ENCODE measurements at regions not wholly inside any gene's neighbourhood (a gene's known extent, or its start where the extent isn't known, plus 50 kb on each side); places are given as distances from the start of the nearest gene placed in this dataset.

DNA sequence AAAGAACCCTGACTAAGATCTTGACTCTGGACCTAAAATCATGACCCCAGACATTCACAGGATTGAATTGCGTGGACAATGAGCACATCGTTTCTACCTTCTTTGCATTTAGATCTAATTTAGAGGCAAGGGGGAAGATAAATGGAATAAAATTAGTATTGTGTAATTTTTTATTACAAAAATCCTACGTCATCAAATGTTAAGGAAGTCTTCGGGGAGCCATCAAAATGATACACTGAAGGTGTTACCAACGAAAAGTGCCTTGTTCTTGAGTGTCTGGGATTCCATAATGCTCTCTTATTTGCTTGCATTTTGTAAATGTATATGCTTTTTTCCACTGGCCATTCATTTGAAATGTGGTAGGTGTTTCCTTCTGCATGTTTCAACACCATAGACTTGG is 52.8 kb upstream of the C3orf49 start:
- Histone ChIP-seq H3K4ac (ENCODE audit: low read depth, low read length) (no peak overlapping the region), H3K4me2 (ENCODE audit: low read depth, low read length) (no peak overlapping the region), H3K4me1 (ENCODE audit: control insufficient read depth, insufficient read depth, low read length) (no peaks in the 10 kb centered on the region), H3K36me3 (ENCODE audit: control insufficient read depth, insufficient read depth, low read length) (no peaks in the 10 kb centered on the region), H3K4me3 (ENCODE audit: insufficient read depth, low read depth, low read length) (no peak overlapping the region), H2BK5ac (ENCODE audit: low read depth, low read length, poor library complexity, severe bottlenecking) (no peak overlapping the region), H3K14ac (replicated peaks; ENCODE audit: low read depth, low read length) (no peak overlapping the region), H4K8ac (ENCODE audit: low read depth in 2 of 2, low read length in 2 of 2) (no peak overlapping the region), H3K56ac (ENCODE audit: extremely low read depth, insufficient read depth, low read length) (no peak overlapping the region), H3K79me1 (ENCODE audit: low read depth in 1 of 2, low read length in 2 of 2) (no peaks in the 10 kb centered on the region), H3K27me3 (ENCODE audit: control insufficient read depth, insufficient read depth, low read length) (no peaks in the 10 kb centered on the region; the same call in 1 of the 2 replicates), H4K5ac (ENCODE audit: low read depth, low read length) (no peak overlapping the region), H4K20me1 (ENCODE audit: insufficient read depth, low read length) (no peaks in the 10 kb centered on the region), H2AFZ (replicated peaks; ENCODE audit: low read length, poor library complexity) (no peak overlapping the region), H2AK9ac (replicated peaks; ENCODE audit: low read depth, low read length, poor library complexity) (no peak overlapping the region), H2BK20ac (ENCODE audit: low read depth, low read length) (no peak overlapping the region), H3K9me3 (ENCODE audit: control insufficient read depth, insufficient read depth, low read length) (no peaks in the 10 kb centered on the region), H2BK120ac (ENCODE audit: low read depth, low read length) (no peak overlapping the region), H3K9ac (ENCODE audit: low read depth, low read length) (no peak overlapping the region), H2BK15ac (ENCODE audit: low read depth, low read length) (no peak overlapping the region), H3K23ac (ENCODE audit: low read depth, low read length) (no peak overlapping the region), H3K9me1 (ENCODE audit: insufficient read depth, low read length) (no peaks in the 10 kb centered on the region), H3K27ac (ENCODE audit: insufficient read depth, low read length) (no peak overlapping the region), H2AK5ac (ENCODE audit: low read depth, low read length) (no peak overlapping the region), H4K91ac (ENCODE audit: insufficient read depth, low read depth, low read length) (no peak overlapping the region), H3K18ac (ENCODE audit: low read depth, low read length) (no peak overlapping the region)
- DNase-seq (no peak), ATAC-seq (ENCODE audit: low read depth) (no peak)
- dilution Hi-C loops (cut with HindIII; ENCODE audit: low sequenced_read_pairs, unreplicated experiment), result no loop called here
- in situ Hi-C loops (cut with MboI; ENCODE audit: low sequenced_read_pairs), result no loop called here
- POLR2A ChIA-PET (ENCODE audit: unreplicated experiment), result no interaction called here
- WGBS, 2 experiments (ENCODE audit: extremely low coverage in 2 of 2, insufficient read length in 1 of 2), result no CpG with 5 or more reads among the region's 5 CpGs
- intact Hi-C loops (cut with micrococcal nuclease), result no loop called here
- TF ChIP-seq SMC3 (IDR thresholded peaks at IDR 0.05; ENCODE audit: low read depth, low read length) (no peak), MXI1 (IDR thresholded peaks at IDR 0.05; ENCODE audit: borderline replicate concordance, low read depth, low read length) (no peak), RFX5 (IDR thresholded peaks at IDR 0.05; ENCODE audit: low read depth, low read length) (no peak)
- TF ChIP-seq, protein P1, sequence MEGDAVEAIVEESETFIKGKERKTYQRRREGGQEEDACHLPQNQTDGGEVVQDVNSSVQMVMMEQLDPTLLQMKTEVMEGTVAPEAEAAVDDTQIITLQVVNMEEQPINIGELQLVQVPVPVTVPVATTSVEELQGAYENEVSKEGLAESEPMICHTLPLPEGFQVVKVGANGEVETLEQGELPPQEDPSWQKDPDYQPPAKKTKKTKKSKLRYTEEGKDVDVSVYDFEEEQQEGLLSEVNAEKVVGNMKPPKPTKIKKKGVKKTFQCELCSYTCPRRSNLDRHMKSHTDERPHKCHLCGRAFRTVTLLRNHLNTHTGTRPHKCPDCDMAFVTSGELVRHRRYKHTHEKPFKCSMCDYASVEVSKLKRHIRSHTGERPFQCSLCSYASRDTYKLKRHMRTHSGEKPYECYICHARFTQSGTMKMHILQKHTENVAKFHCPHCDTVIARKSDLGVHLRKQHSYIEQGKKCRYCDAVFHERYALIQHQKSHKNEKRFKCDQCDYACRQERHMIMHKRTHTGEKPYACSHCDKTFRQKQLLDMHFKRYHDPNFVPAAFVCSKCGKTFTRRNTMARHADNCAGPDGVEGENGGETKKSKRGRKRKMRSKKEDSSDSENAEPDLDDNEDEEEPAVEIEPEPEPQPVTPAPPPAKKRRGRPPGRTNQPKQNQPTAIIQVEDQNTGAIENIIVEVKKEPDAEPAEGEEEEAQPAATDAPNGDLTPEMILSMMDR (conservative IDR thresholded peaks at IDR 0.05; ENCODE audit: low read depth, low read length), result no peak
- BruUV-seq (replicated peaks), result no TSS peak
- CTCF ChIA-PET, result no interaction called here

All from IMR-90 (cell line).